WTC11 (cell line): ENCODE measurements at regions not wholly inside any gene's neighbourhood (a gene's known extent, or its start where the extent isn't known, plus 50 kb on each side); places are given as distances from the start of the nearest gene placed in this dataset.

Source experiments
- ATAC-seq: fragments of 200-7000 bp; cut with Tn5 transposase; 2 replicates; pipeline ENCODE4 v1.10.0; 2021; ENCODE audit warnings: mild to moderate bottlenecking, moderate library complexity
- CTCF ChIA-PET: fragments of 300-600 bp; sonication (Branson Sonifier 250); formaldehyde crosslinking; loops from one replicate; lab custom pipeline; 2021; ENCODE audit warnings: antibody characterized with exemption; lab: Charles Lee
- POLR2A ChIA-PET: fragments of 350-600 bp; sonication (Branson Sonifier 250); formaldehyde crosslinking; loops from one replicate; lab custom pipeline; 2021; ENCODE audit warnings: antibody characterized with exemption; lab: Charles Lee
- DNase-seq: peaks from one replicate; pipeline ENCODE4 v3.0.0; 2021; ENCODE audit warnings: low spot score
- H3K27ac Mint-ChIP-seq: 2 replicates; pipeline ENCODE4 v1.8.0; 2021; ENCODE audit warnings: mixed read lengths
- H3K27me3 Mint-ChIP-seq: 2 replicates; pipeline ENCODE4 v1.8.0; 2021; ENCODE audit warnings: low read depth, mild to moderate bottlenecking, moderate library complexity, mixed read lengths
- H3K36me3 Mint-ChIP-seq: 2 replicates; pipeline ENCODE4 v1.8.0; 2021; ENCODE audit warnings: mixed read lengths
- H3K4me1 Mint-ChIP-seq: 2 replicates; pipeline ENCODE4 v1.8.0; 2022; ENCODE audit warnings: mixed read lengths
- H3K4me3 Mint-ChIP-seq: 2 replicates; pipeline ENCODE4 v1.8.0; 2021; ENCODE audit warnings: mild to moderate bottlenecking, moderate library complexity, mixed read lengths
- H3K9me3 Mint-ChIP-seq: 2 replicates; pipeline ENCODE4 v1.8.0; 2021; ENCODE audit warnings: mixed read lengths
- ATF1 ChIP-seq: sonication (generic); formaldehyde crosslinking; IDR thresholded peaks from 2 replicates; pipeline ENCODE4 v1.8.1; 2023; ENCODE audit warnings: mild to moderate bottlenecking, moderate library complexity, missing genetic modification reagents
- CREM ChIP-seq: sonication (generic); formaldehyde crosslinking; IDR thresholded peaks from 2 replicates; pipeline ENCODE4 v1.8.1; 2022; ENCODE audit warnings: mild to moderate bottlenecking, missing genetic modification reagents, moderate library complexity
- ESRRA ChIP-seq: sonication (generic); formaldehyde crosslinking; IDR thresholded peaks from 2 replicates; pipeline ENCODE4 v1.8.1; 2022; ENCODE audit warnings: mild to moderate bottlenecking, missing genetic modification reagents, borderline replicate concordance
- MXD4 ChIP-seq: fragments of 250-450 bp; sonication (Bioruptor Pico); IDR thresholded peaks from 2 replicates; pipeline ENCODE4 v1.8.0; 2021; ENCODE audit warnings: mild to moderate bottlenecking, moderate library complexity, borderline replicate concordance
- MYBL2 ChIP-seq: sonication (generic); formaldehyde crosslinking; IDR thresholded peaks from 2 replicates; pipeline ENCODE4 v1.8.1; 2023; ENCODE audit warnings: mild to moderate bottlenecking, moderate library complexity, missing genetic modification reagents
- NR2C2 ChIP-seq: sonication (generic); formaldehyde crosslinking; IDR thresholded peaks from 2 replicates; pipeline ENCODE4 v1.8.0; 2022; ENCODE audit warnings: mild to moderate bottlenecking, missing genetic modification reagents
- NR3C1 ChIP-seq: sonication (generic); formaldehyde crosslinking; conservative IDR thresholded peaks from 2 replicates; pipeline ENCODE4 v1.8.1; 2023; ENCODE audit warnings: low read depth, mild to moderate bottlenecking, missing genetic modification reagents
- OVOL2 ChIP-seq: fragments of 250-450 bp; sonication (Bioruptor Pico); IDR thresholded peaks from 2 replicates; pipeline ENCODE4 v1.9.0; 2021; ENCODE audit warnings: mild to moderate bottlenecking, borderline replicate concordance
- RORB ChIP-seq: fragments of 250-450 bp; sonication (Bioruptor Pico); IDR thresholded peaks from 2 replicates; pipeline ENCODE4 v1.9.0; 2021; ENCODE audit warnings: mild to moderate bottlenecking
- TCF7 ChIP-seq: sonication (generic); formaldehyde crosslinking; IDR thresholded peaks from 2 replicates; pipeline ENCODE4 v1.8.0; 2022; ENCODE audit warnings: mild to moderate bottlenecking, low read depth, missing genetic modification reagents, moderate library complexity
- TEAD1 ChIP-seq: sonication (generic); formaldehyde crosslinking; IDR thresholded peaks from 2 replicates; pipeline ENCODE4 v1.8.0; 2022; ENCODE audit warnings: mild to moderate bottlenecking, missing genetic modification reagents
- ZNF121 ChIP-seq: sonication (generic); formaldehyde crosslinking; IDR thresholded peaks from 2 replicates; pipeline ENCODE4 v1.8.0; 2023; ENCODE audit warnings: missing genetic modification reagents
- ZNF396 ChIP-seq: fragments of 250-450 bp; sonication (Bioruptor Pico); IDR thresholded peaks from 2 replicates; pipeline ENCODE4 v1.8.0; 2021; ENCODE audit warnings: mild to moderate bottlenecking, moderate library complexity, borderline replicate concordance
- ZNF416 ChIP-seq: fragments of 250-450 bp; sonication (Bioruptor Pico); IDR thresholded peaks from 2 replicates; pipeline ENCODE4 v1.9.0; 2021; ENCODE audit warnings: mild to moderate bottlenecking, inconsistent platforms
- ZNF423 ChIP-seq: fragments of 250-450 bp; sonication (Bioruptor Pico); IDR thresholded peaks from 2 replicates; pipeline ENCODE4 v2.1.2; 2022; ENCODE audit warnings: mild to moderate bottlenecking, moderate library complexity
- TF ChIP-seq, protein P1 (sequence below): sonication (generic); formaldehyde crosslinking; IDR thresholded peaks from 2 replicates; pipeline ENCODE4 v1.8.0; 2022; ENCODE audit warnings: missing genetic modification reagents
- TF ChIP-seq, protein P2 (sequence below): sonication (generic); formaldehyde crosslinking; IDR thresholded peaks from 2 replicates; pipeline ENCODE4 v1.8.1; 2023; ENCODE audit warnings: mild to moderate bottlenecking, missing genetic modification reagents
- TF ChIP-seq, protein P3 (sequence below): sonication (generic); formaldehyde crosslinking; conservative IDR thresholded peaks from 2 replicates; pipeline ENCODE4 v1.8.1; 2022; ENCODE audit warnings: mild to moderate bottlenecking, missing genetic modification reagents
- TF ChIP-seq, protein P4 (sequence below): sonication (generic); formaldehyde crosslinking; IDR thresholded peaks from 2 replicates; pipeline ENCODE4 v1.8.0; 2023; ENCODE audit warnings: missing genetic modification reagents
- TF ChIP-seq, protein P5 (sequence below): sonication (generic); formaldehyde crosslinking; IDR thresholded peaks from 2 replicates; pipeline ENCODE4 v1.8.1; 2023; ENCODE audit warnings: mild to moderate bottlenecking, missing genetic modification reagents
- TF ChIP-seq, protein P6 (sequence below): fragments of 250-450 bp; sonication (Bioruptor Pico); IDR thresholded peaks from 2 replicates; pipeline ENCODE4 v2.1.2; 2022; ENCODE audit warnings: mild to moderate bottlenecking, moderate library complexity

DNA sequence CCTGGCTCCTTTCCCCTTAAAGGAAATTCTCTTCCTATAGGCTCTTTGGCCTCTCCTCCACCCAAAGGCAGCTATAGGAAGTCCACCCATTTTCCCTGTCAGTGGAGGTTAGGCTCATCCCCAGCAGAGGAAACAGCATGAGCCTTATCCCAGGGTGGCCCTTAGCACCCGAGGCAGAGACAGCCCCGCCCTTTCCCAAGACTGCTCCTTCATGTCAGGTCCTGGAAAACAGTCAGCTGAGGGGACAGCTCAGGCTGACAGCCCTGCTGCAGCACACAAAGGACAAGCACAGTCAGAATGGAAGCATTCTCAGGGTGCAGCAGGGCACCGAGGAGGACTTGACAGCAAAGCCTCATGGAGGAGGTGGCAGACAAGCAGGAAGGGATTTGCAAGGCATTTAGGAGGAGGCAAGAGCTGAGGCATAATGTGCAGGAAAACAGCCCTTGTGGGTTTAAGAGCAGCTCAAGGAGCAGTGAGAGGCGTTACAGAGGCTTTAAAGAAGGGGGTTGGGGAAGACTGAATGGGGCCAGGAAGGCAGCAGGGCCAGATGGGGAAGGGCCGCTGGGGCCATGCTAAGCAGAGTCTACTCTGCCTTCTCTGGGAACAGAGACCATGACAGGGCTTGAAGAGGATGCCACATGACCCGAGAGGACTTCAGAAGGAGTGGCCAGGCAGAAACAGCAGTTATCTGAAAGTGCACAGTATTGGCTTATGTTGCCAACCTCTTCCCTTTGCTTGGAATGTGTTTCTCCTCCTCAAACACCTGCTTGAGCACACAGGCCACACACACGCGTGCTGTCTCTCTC, 216.6 kb downstream of the SH3BP4 start:
- peaks cover 10% of the 10 kb centered on the region for H3K4me1 Mint-ChIP-seq
- no peaks in the 10 kb centered on the region for H3K36me3 Mint-ChIP-seq
- no peak overlapping the region for H3K27ac Mint-ChIP-seq
- TF ChIP-seq ZNF121 (no peak), CREM (CRISPR knock-in tag) (no peak), ZNF396 (CRISPR knock-in tag) (no peak), RORB (no peak), TCF7 (CRISPR knock-in tag) (no peak), OVOL2 (CRISPR knock-in tag) (no peak), NR3C1 (CRISPR knock-in tag) (no peak), MYBL2 (no peak), TEAD1 (no peak)
- TF ChIP-seq, protein P1, sequence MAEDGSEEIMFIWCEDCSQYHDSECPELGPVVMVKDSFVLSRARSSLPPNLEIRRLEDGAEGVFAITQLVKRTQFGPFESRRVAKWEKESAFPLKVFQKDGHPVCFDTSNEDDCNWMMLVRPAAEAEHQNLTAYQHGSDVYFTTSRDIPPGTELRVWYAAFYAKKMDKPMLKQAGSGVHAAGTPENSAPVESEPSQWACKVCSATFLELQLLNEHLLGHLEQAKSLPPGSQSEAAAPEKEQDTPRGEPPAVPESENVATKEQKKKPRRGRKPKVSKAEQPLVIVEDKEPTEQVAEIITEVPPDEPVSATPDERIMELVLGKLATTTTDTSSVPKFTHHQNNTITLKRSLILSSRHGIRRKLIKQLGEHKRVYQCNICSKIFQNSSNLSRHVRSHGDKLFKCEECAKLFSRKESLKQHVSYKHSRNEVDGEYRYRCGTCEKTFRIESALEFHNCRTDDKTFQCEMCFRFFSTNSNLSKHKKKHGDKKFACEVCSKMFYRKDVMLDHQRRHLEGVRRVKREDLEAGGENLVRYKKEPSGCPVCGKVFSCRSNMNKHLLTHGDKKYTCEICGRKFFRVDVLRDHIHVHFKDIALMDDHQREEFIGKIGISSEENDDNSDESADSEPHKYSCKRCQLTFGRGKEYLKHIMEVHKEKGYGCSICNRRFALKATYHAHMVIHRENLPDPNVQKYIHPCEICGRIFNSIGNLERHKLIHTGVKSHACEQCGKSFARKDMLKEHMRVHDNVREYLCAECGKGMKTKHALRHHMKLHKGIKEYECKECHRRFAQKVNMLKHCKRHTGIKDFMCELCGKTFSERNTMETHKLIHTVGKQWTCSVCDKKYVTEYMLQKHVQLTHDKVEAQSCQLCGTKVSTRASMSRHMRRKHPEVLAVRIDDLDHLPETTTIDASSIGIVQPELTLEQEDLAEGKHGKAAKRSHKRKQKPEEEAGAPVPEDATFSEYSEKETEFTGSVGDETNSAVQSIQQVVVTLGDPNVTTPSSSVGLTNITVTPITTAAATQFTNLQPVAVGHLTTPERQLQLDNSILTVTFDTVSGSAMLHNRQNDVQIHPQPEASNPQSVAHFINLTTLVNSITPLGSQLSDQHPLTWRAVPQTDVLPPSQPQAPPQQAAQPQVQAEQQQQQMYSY (CRISPR knock-in tag) = no peak
- TF ChIP-seq, protein P2, sequence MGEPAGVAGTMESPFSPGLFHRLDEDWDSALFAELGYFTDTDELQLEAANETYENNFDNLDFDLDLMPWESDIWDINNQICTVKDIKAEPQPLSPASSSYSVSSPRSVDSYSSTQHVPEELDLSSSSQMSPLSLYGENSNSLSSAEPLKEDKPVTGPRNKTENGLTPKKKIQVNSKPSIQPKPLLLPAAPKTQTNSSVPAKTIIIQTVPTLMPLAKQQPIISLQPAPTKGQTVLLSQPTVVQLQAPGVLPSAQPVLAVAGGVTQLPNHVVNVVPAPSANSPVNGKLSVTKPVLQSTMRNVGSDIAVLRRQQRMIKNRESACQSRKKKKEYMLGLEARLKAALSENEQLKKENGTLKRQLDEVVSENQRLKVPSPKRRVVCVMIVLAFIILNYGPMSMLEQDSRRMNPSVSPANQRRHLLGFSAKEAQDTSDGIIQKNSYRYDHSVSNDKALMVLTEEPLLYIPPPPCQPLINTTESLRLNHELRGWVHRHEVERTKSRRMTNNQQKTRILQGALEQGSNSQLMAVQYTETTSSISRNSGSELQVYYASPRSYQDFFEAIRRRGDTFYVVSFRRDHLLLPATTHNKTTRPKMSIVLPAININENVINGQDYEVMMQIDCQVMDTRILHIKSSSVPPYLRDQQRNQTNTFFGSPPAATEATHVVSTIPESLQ (CRISPR knock-in tag) = no peak
- TF ChIP-seq, protein P3, sequence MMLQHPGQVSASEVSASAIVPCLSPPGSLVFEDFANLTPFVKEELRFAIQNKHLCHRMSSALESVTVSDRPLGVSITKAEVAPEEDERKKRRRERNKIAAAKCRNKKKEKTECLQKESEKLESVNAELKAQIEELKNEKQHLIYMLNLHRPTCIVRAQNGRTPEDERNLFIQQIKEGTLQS = no peak
- TF ChIP-seq, protein P4, sequence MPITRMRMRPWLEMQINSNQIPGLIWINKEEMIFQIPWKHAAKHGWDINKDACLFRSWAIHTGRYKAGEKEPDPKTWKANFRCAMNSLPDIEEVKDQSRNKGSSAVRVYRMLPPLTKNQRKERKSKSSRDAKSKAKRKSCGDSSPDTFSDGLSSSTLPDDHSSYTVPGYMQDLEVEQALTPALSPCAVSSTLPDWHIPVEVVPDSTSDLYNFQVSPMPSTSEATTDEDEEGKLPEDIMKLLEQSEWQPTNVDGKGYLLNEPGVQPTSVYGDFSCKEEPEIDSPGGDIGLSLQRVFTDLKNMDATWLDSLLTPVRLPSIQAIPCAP (CRISPR knock-in tag) = no peak
- H3K9me3 Mint-ChIP-seq = peaks cover 8% of the 10 kb centered on the region
- 0 out of 2 replicates have a peak, but pooled peaks cover 4% of the 10 kb centered on the region for H3K27me3 Mint-ChIP-seq
- H3K4me3 Mint-ChIP-seq = no peak overlapping the region
- ATAC-seq = no peak
- DNase-seq = no peak
- CTCF ChIA-PET = no interaction called here
- POLR2A ChIA-PET = no interaction called here

GRCh38 chr2:235170016-235170415, 218.2 kb downstream of the SH3BP4 start:
- no peak overlapping the region for H3K4me3 Mint-ChIP-seq
- ChIA-PET POLR2A (no interaction called here), CTCF (interaction anchor here (1.5 kb wide), 1 partner anchor 32 kb away, joined by 3 read pairs; no protein-coding TSS in a partner anchor)
- no peak for TF ChIP-seq NR3C1 (CRISPR knock-in tag)
- TF ChIP-seq, protein P5, sequence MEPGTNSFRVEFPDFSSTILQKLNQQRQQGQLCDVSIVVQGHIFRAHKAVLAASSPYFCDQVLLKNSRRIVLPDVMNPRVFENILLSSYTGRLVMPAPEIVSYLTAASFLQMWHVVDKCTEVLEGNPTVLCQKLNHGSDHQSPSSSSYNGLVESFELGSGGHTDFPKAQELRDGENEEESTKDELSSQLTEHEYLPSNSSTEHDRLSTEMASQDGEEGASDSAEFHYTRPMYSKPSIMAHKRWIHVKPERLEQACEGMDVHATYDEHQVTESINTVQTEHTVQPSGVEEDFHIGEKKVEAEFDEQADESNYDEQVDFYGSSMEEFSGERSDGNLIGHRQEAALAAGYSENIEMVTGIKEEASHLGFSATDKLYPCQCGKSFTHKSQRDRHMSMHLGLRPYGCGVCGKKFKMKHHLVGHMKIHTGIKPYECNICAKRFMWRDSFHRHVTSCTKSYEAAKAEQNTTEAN (CRISPR knock-in tag) = no peak
- no peak for TF ChIP-seq ATF1 (CRISPR knock-in tag)
- TF ChIP-seq, protein P6, sequence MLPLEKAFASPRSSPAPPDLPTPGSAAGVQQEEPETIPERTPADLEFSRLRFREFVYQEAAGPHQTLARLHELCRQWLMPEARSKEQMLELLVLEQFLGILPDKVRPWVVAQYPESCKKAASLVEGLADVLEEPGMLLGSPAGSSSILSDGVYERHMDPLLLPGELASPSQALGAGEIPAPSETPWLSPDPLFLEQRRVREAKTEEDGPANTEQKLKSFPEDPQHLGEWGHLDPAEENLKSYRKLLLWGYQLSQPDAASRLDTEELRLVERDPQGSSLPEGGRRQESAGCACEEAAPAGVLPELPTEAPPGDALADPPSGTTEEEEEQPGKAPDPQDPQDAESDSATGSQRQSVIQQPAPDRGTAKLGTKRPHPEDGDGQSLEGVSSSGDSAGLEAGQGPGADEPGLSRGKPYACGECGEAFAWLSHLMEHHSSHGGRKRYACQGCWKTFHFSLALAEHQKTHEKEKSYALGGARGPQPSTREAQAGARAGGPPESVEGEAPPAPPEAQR (CRISPR knock-in tag) = no peak
- no peak for TF ChIP-seq ZNF423
- no peak for TF ChIP-seq ZNF416 (CRISPR knock-in tag)
- no peak for TF ChIP-seq MXD4 (CRISPR knock-in tag)
- no peak for TF ChIP-seq NR2C2 (CRISPR knock-in tag)
- no peak for TF ChIP-seq ESRRA
- peaks cover 5% of the 10 kb centered on the region for H3K9me3 Mint-ChIP-seq
- DNase-seq (no peak), ATAC-seq (no peak)
- H3K27ac Mint-ChIP-seq = no peak overlapping the region
- peaks cover 10% of the 10 kb centered on the region for H3K4me1 Mint-ChIP-seq
- H3K27me3 Mint-ChIP-seq = no peaks in the 10 kb centered on the region
- H3K36me3 Mint-ChIP-seq = no peaks in the 10 kb centered on the region
